NCI-H1694 (cell line): ENCODE measurements at regions not wholly inside any gene's neighbourhood (a gene's known extent, or its start where the extent isn't known, plus 50 kb on each side); places are given as distances from the start of the nearest gene placed in this dataset.

ENCODE experiments used
- DNase-seq: peaks from one replicate; lab custom pipeline; 2025; lab: John Stamatoyannopoulos, UW

DNA sequence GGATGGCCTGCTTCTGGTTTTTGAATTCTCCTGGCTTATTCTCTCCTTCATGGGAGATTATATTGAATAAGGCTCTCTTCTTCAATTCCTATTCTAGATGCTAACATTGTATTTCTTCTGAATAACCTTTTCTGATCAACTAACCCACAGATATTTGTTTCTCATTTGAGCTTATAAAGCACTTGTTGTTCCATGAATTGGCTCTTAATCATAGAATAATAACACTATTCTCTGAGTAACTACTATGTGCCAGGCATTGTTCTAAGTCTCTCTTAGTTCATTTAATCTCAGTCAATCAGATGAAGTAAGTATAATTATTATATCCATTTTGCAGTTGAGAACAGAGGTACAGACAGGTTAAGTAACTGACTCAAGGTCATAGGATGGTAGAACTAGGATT is 136.3 kb upstream of the MLIP start:
- no peak for DNase-seq

- DNase-seq, result no peak
These were observed 135.2 kb upstream of the MLIP start for GRCh38 chr6:53975941-53976615.

DNA sequence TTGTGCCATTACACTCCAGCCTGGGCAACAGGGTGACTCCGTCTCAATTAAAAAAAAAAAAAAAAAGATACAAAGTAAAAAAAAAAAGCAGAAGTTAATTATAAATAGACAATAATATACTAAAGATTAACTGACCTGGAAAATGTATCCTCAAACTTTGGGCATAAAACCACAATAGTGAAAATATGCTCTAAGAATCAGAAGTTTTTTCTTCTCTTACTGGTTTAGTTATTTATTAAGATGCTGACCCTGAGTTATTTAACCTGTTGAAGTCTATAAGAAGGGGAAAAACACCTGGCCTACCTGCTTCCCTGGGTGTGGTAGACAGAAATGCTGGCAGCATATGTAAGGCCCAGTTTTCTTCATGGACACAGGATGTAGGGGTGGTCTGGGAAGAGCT is 133.7 kb upstream of the MLIP start:
- DNase-seq, result no peak

DNA sequence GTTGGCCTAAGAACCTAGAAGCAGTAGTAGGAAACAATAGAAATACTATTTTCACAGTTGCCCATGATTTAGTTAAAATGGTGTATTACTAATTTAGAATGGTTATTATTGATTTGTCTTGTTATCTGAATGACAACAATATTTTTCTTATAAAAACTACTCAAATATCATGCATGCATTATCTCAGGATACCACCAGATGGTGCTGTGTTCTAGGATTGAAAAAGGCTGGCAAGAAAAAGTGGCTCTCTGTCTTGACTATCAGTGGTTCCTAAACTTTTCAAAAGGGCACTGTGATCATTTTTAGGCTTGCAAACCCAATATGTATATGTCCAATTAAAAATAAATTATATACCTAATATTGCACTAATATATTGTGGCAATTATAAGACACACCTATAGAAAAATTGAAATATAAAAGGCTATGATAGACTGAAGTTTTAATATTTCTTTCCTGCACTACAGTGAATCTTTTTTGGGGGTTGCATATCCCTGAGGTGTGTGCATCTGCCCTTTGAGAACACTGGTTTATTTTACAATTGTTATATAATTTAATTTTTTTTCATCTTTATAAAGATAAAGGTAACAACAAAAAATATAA is 131.7 kb upstream of the MLIP start:
- peak; percentile 12 for DNase-seq

DNA sequence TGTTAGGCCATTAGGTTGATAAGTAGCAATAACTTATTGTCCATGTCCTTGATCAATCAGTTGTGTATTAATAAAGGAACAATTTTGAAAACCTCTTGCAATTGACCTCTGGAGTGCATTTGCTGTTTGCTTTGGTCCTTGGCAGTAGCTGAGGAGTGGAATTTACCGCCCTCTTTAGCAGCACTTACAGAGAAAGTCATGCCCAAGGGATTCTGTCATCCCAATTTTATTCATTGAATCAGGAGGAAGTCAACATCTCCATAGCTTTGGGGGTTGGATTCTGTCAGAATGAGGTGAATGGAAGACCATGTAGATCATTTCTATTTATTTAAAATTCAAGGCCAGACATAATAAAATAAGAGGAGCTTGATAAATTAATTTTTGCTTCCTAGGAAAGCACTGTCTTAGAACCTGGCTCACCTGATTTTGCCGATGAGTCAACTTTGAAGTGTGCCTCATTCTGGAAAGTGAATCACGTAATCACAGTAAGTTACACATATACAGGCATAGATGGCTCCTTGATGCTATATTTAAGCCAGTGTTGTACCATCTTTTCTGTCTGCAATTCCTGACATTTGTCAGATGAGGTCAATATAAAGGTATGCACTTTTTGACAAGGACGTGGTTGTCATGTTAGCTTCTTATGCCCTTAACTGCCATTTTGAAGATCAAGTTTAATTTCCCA is 128.7 kb upstream of the MLIP start:
- no peak for DNase-seq

- no peak for DNase-seq
These were observed 127.9 kb upstream of the MLIP start for GRCh38 chr6:53983301-53983700.

- DNase-seq, result no peak
These were observed 127.1 kb upstream of the MLIP start for GRCh38 chr6:53984163-53984562.

DNA sequence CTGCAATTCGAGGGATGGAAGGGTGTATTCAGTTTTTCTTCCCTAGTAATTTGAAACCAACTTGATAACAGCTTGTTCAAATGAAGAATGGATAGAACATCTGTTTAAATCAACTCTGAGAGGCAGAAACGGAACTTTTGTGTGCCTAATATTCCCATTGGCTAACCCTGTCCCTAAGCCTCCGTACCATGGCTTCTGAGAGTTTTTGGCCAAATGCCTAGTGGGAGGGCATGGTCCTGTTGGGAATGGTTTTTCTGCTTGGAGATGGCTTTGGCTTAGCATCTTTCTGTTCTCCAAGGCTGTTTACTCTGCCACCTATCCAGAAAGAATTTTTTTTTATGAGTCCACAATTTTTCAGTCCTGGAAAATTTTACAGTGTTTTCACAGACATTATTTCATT is 126.7 kb upstream of the MLIP start:
- no peak for DNase-seq

- no peak for DNase-seq
These were observed 125.9 kb upstream of the MLIP start for GRCh38 chr6:53985366-53985765.

- DNase-seq, result peak; percentile 18
These were observed 125.0 kb upstream of the MLIP start for GRCh38 chr6:53986165-53986720.

- DNase-seq, result no peak
These were observed 124.3 kb upstream of the MLIP start for GRCh38 chr6:53986721-53987521.

DNA sequence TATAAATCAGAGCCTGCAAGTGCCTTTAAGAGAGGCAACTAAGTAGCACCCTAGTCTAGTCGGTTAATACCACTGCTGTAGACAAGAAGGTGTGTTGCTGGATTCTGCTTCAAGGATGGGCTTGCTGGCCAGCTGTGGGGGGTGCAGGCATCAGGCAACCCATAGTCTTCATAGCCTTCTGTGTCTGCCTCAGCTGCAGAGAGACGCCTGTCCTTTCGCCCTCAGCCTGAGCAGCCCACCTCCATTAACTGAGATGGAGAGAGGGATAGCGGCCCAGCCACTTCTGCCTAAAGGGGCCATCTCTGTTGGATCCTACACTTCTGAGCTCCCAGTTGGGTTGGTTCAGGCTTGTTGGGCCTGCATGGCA is 123.7 kb upstream of the MLIP start:
- DNase-seq, result no peak

DNA sequence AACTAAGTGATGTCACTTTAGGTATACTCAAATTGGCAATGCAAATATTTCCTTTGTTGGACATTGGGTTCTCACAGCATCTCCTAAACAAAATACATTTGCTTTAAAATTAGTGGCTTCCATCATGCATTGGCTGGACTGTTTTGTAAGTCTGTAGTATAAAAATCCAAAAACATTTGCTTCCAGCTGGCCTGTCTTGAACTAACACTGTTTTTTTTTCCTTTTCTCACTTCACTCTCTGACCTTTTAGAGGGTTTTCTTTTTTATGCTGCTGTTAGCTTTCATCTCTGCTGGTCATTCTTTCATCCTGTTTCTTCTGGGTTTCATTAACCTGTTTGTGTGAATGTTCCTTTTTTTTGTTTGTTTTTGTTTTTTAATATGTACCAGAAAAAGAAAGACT is 121.7 kb upstream of the MLIP start:
- DNase-seq, result no peak

GRCh38 chr6:53992522-53992921 is 118.7 kb upstream of the MLIP start:
- no peak for DNase-seq

- DNase-seq, result no peak
These were observed 117.0 kb upstream of the MLIP start for GRCh38 chr6:53994201-53994600.

- DNase-seq, result no peak
These were observed 115.3 kb upstream of the MLIP start for GRCh38 chr6:53995935-53996334.

DNA sequence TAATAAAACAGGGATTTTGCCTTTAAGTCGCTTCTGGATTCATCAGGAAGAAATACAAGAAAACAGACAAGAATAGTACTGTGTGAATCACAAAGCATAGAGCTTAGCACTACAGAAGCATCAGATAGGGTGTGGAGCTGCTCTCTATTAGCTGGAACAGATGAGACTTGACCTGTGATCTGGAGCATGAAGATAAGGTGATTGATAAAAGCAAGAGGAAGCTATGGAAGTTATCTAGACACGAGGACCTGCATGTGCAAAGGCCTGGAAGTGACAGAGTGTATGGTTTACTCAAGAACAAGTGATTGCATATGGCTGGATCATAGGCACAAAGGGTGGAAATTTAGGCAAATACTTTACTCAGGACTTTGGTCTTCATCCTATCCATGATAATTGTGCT is 112.9 kb upstream of the MLIP start:
- DNase-seq, result no peak

- DNase-seq, result no peak
These were observed 112.0 kb upstream of the MLIP start for GRCh38 chr6:53999088-53999755.

- no peak for DNase-seq
These were observed 109.1 kb upstream of the MLIP start for GRCh38 chr6:54002116-54002515.

- no peak for DNase-seq
These were observed 107.9 kb upstream of the MLIP start for GRCh38 chr6:54003316-54003715.

- no peak for DNase-seq
These were observed 102.7 kb upstream of the MLIP start for GRCh38 chr6:54008589-54008988.
